ENCODE measurements at regions not wholly inside any gene's neighbourhood (a gene's known extent, or its start where the extent isn't known, plus 50 kb on each side); places are given as distances from the start of the nearest gene placed in this dataset.

- TF ChIP-seq, protein P1, sequence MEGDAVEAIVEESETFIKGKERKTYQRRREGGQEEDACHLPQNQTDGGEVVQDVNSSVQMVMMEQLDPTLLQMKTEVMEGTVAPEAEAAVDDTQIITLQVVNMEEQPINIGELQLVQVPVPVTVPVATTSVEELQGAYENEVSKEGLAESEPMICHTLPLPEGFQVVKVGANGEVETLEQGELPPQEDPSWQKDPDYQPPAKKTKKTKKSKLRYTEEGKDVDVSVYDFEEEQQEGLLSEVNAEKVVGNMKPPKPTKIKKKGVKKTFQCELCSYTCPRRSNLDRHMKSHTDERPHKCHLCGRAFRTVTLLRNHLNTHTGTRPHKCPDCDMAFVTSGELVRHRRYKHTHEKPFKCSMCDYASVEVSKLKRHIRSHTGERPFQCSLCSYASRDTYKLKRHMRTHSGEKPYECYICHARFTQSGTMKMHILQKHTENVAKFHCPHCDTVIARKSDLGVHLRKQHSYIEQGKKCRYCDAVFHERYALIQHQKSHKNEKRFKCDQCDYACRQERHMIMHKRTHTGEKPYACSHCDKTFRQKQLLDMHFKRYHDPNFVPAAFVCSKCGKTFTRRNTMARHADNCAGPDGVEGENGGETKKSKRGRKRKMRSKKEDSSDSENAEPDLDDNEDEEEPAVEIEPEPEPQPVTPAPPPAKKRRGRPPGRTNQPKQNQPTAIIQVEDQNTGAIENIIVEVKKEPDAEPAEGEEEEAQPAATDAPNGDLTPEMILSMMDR (IDR thresholded peaks at IDR 0.05; ENCODE audit: low read depth, low read length) = no peak
- TF ChIP-seq POLR2A (IDR thresholded peaks at IDR 0.05; ENCODE audit: extremely low read depth, insufficient read length) (no peak), MYC (IDR thresholded peaks at IDR 0.05; ENCODE audit: low read depth, low read length) (no peak)
- TF ChIP-seq, protein P2, sequence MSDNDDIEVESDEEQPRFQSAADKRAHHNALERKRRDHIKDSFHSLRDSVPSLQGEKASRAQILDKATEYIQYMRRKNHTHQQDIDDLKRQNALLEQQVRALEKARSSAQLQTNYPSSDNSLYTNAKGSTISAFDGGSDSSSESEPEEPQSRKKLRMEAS (IDR thresholded peaks at IDR 0.05; ENCODE audit: low read depth, low read length) = no peak
Measured at GRCh38 chr6:81331526-81331925, 421.0 kb downstream of the TENT5A start.

All from NB4 (cell line).